Osteocyte (in vitro differentiated cells): ENCODE measurements at regions not wholly inside any gene's neighbourhood (a gene's known extent, or its start where the extent isn't known, plus 50 kb on each side); places are given as distances from the start of the nearest gene placed in this dataset.

Experiments used
- DNase-seq: peaks from one replicate; pipeline ENCODE4 v3.0.0; 2021; ENCODE audit warnings: mixed read lengths; ENCODE audit not compliant: unreplicated experiment; ENCODE audit errors: extremely low spot score
- H3K27ac Mint-ChIP-seq: one replicate; pipeline ENCODE4 v1.8.0; 2021; ENCODE audit warnings: mild to moderate bottlenecking, mixed read lengths; ENCODE audit not compliant: unreplicated experiment
- H3K27me3 Mint-ChIP-seq: one replicate; pipeline ENCODE4 v1.8.0; 2021; ENCODE audit warnings: mixed read lengths; ENCODE audit not compliant: unreplicated experiment
- H3K36me3 Mint-ChIP-seq: one replicate; pipeline ENCODE4 v1.8.0; 2021; ENCODE audit warnings: mixed read lengths; ENCODE audit not compliant: unreplicated experiment
- H3K4me1 Mint-ChIP-seq: one replicate; pipeline ENCODE4 v1.8.0; 2021; ENCODE audit warnings: mixed read lengths; ENCODE audit not compliant: unreplicated experiment
- H3K4me3 Mint-ChIP-seq: one replicate; pipeline ENCODE4 v1.8.0; 2021; ENCODE audit warnings: mild to moderate bottlenecking, moderate library complexity, mixed read lengths; ENCODE audit not compliant: unreplicated experiment
- H3K9me3 Mint-ChIP-seq: one replicate; pipeline ENCODE4 v1.8.0; 2021; ENCODE audit warnings: mixed read lengths; ENCODE audit not compliant: unreplicated experiment
- TF ChIP-seq, protein P1 (sequence below): fragments of 200-600 bp; sonication (generic); IDR thresholded peaks from 2 replicates; pipeline ENCODE4 v1.5.0; 2021; ENCODE audit warnings: antibody characterized with exemption, mild to moderate bottlenecking, moderate library complexity

DNA sequence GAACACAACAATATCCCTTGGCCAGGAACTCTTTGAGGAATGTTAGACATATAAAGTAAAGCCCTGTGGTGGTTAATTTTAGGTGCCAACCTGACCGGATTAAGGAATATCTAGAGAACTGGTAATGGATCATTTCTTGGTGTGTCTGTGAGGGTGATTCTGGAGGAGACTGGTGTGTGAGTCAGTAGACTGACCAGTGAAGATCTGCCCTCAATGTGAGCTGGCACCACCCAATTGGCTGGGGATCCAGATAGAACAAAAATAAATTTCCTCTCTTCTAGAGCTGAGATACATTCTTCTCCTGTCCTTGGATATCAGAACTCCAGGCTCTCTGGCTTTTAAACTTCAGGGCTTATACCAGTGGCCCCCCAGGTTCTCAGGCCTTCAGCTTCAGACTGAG lies 56.2 kb upstream of the TNPO1 start:
- Mint-ChIP-seq H3K27ac (no peak overlapping the region), H3K36me3 (no peaks in the 10 kb centered on the region)

DNA sequence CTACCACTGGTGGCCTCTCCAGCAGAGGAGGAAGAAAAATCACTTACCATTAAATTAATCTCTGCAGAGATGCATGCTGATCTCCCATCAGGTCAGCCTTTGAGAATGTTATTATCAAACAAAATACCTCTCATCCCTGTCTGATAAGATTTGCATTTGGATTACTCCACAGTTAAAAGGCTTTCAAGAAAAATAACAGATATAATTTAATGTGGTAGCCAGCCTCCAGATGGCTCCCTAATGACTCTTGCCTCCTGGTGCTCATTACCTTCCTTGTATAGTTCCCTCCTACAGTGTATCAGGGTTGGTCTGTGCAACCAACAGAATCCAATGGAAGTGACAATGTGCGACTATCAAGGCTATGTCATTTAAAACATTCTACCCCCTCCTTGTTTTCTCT lies 63.6 kb upstream of the TNPO1 start:
- H3K4me1 Mint-ChIP-seq, result no peaks in the 10 kb centered on the region
- H3K4me3 Mint-ChIP-seq, result no peak overlapping the region
- H3K9me3 Mint-ChIP-seq, result peaks cover 7% of the 10 kb centered on the region
- H3K27ac Mint-ChIP-seq, result no peak overlapping the region
- H3K36me3 Mint-ChIP-seq, result peaks cover 2% of the 10 kb centered on the region
- TF ChIP-seq, protein P1, sequence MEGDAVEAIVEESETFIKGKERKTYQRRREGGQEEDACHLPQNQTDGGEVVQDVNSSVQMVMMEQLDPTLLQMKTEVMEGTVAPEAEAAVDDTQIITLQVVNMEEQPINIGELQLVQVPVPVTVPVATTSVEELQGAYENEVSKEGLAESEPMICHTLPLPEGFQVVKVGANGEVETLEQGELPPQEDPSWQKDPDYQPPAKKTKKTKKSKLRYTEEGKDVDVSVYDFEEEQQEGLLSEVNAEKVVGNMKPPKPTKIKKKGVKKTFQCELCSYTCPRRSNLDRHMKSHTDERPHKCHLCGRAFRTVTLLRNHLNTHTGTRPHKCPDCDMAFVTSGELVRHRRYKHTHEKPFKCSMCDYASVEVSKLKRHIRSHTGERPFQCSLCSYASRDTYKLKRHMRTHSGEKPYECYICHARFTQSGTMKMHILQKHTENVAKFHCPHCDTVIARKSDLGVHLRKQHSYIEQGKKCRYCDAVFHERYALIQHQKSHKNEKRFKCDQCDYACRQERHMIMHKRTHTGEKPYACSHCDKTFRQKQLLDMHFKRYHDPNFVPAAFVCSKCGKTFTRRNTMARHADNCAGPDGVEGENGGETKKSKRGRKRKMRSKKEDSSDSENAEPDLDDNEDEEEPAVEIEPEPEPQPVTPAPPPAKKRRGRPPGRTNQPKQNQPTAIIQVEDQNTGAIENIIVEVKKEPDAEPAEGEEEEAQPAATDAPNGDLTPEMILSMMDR, result no peak
- no peak for DNase-seq
- H3K27me3 Mint-ChIP-seq, result no peaks in the 10 kb centered on the region

More for the DNA sequence above, 56.2 kb upstream of the TNPO1 start:
- H3K4me1 Mint-ChIP-seq, result no peaks in the 10 kb centered on the region
- no peaks in the 10 kb centered on the region for H3K27me3 Mint-ChIP-seq
- TF ChIP-seq, protein P1, result no peak
- no peak overlapping the region for H3K4me3 Mint-ChIP-seq
- H3K9me3 Mint-ChIP-seq, result peaks cover 4% of the 10 kb centered on the region
- no peak for DNase-seq

DNA sequence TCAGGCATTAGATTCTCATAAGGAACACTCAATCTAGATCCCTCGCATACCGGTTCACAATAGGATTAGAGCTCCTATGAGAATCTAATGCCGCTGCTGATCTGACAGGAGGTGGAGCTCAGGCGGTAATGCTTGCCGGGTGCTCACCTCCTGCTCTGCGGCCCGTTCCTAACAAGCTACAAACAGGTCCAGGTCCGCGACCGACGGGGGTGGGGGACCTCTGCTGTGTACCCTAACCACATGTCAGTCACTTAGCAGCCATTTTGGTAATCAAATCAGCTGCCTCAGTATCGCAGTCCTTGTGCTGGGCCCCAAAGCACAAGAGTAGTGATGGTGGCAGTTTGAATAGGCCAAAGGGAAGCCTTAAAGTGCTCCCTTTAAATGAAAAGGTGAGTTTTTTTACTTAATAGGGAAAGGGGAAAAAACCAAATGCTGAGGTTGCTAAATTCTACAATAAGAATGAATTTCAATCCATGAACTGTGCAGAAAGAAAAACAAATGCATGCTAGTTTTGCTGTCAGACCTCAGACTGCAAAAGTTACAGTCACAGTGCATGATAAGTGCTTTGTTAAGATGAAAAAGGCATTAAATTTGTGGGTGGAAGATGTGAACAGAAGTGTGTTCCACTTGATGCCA lies 67.0 kb upstream of the TNPO1 start:
- Mint-ChIP-seq H3K36me3 (peaks cover 7% of the 10 kb centered on the region), H3K9me3 (peaks cover 14% of the 10 kb centered on the region), H3K4me1 (no peaks in the 10 kb centered on the region), H3K27me3 (no peaks in the 10 kb centered on the region), H3K27ac (no peak overlapping the region), H3K4me3 (no peak overlapping the region)
- DNase-seq, result no peak
- TF ChIP-seq, protein P1, result no peak

DNA sequence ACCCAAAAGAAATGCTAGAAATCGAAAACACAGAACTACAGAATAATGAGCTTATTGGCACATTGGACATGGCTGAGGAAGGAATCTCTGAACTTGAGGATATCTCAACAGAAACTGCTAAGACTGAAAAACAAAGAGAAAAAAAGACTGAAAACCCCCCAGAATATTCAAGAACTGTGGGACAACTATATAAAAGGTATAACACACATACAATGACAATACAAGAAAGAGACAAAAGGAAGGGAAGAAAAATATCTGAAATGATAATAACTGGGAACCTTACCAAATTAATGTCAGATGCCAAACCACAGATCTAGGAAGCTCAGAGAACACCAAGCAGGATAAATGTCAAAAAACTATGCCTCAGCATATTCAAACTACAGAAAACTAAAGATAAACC lies 68.6 kb upstream of the TNPO1 start:
- peaks cover 14% of the 10 kb centered on the region for H3K9me3 Mint-ChIP-seq
- no peaks in the 10 kb centered on the region for H3K27me3 Mint-ChIP-seq
- H3K4me3 Mint-ChIP-seq, result no peak overlapping the region
- TF ChIP-seq, protein P1, result no peak
- peaks cover 7% of the 10 kb centered on the region for H3K36me3 Mint-ChIP-seq
- no peak for DNase-seq
- H3K4me1 Mint-ChIP-seq, result no peaks in the 10 kb centered on the region
- H3K27ac Mint-ChIP-seq, result no peak overlapping the region

DNA sequence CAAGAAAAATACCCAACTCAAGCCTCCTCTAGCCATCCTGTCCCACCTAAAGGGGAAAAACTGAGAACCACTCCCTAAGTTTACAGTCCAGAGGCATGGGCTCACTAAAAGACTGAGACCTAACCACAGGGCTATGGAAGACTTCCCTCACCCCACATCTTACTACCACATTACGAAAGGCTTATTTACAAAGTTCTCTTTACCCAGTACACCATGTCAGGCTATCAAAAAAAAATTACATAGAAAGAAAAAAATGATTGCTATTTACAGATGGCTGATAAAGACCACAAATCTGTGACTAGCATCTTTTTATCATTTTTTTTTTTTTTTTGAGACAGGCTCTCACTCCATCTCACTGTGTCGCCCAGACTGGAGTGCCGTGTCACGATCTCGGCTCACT lies 69.7 kb upstream of the TNPO1 start:
- Mint-ChIP-seq H3K4me1 (no peaks in the 10 kb centered on the region), H3K9me3 (peaks cover 14% of the 10 kb centered on the region), H3K27me3 (no peaks in the 10 kb centered on the region), H3K36me3 (peaks cover 7% of the 10 kb centered on the region), H3K27ac (no peak overlapping the region), H3K4me3 (no peak overlapping the region)
- TF ChIP-seq, protein P1, result no peak
- no peak for DNase-seq
